ENCODE measurements at regions not wholly inside any gene's neighbourhood (a gene's known extent, or its start where the extent isn't known, plus 50 kb on each side); places are given as distances from the start of the nearest gene placed in this dataset.

GRCh38 chr2:64867253-64867996 is 121.8 kb upstream of the SLC1A4 start:
- 66 to 68% methylated on average over 9 of the region's 9 CpGs for WGBS, 2 donors
- intact Hi-C loops (cut with DNase I) = loop anchor here in 2 of 3 donors (5.0 to 10.0 kb wide), 5 partner anchors 133 to 533 kb away; no protein-coding TSS in a partner anchor
- no peak for FAIRE-seq
- no peak overlapping the region for H3K27ac ChIP-seq
- no peak for DNase-seq
- no peaks in the 10 kb centered on the region for H3K27me3 ChIP-seq
- no peaks in the 10 kb centered on the region for H3K9me3 ChIP-seq
- no peak for ATAC-seq
- H3K4me1 ChIP-seq = peaks cover 0 to 3% (median 0%) of the 10 kb centered on the region in 3 donors
- H3K4me3 ChIP-seq = no peak overlapping the region
- no peak for TF ChIP-seq CTCF (IDR thresholded peaks at IDR 0.05)
- H3K36me3 ChIP-seq = no peaks in the 10 kb centered on the region

- 79 to 82% methylated on average over 10 of the region's 10 CpGs for WGBS, 2 donors
- intact Hi-C loops (cut with DNase I) = loop anchor here in 2 of 3 donors (5.0 to 10.0 kb wide), 5 partner anchors 134 to 534 kb away; no protein-coding TSS in a partner anchor
- Histone ChIP-seq H3K9me3 (no peaks in the 10 kb centered on the region), H3K27ac (no peak overlapping the region), H3K27me3 (no peaks in the 10 kb centered on the region), H3K36me3 (no peaks in the 10 kb centered on the region), H3K4me1 (peaks cover 0 to 3% (median 0%) of the 10 kb centered on the region in 3 donors), H3K4me3 (no peak overlapping the region)
- TF ChIP-seq CTCF (IDR thresholded peaks at IDR 0.05) = no peak
- DNase-seq (no peak), ATAC-seq (no peak), FAIRE-seq (no peak)
Measured at GRCh38 chr2:64869126-64869525, 120.1 kb upstream of the SLC1A4 start.

GRCh38 chr2:64873472-64873924 is 115.7 kb upstream of the SLC1A4 start:
- H3K27me3 ChIP-seq = no peaks in the 10 kb centered on the region
- ATAC-seq (peak; percentile 89 to 97 (median 95)), DNase-seq (peak; percentile 60 to 93 (median 84)), FAIRE-seq (no peak)
- H3K4me3 ChIP-seq = peak overlapping the region in 1 of 4 donors; percentile 17
- intact Hi-C loops (cut with DNase I) = no loop called here
- no peaks in the 10 kb centered on the region for H3K36me3 ChIP-seq
- 1% methylated on average over 14 of the region's 14 CpGs for WGBS, 2 donors
- no peak overlapping the region for H3K27ac ChIP-seq
- H3K4me1 ChIP-seq = no peaks in the 10 kb centered on the region
- peak; percentile 72 to 97 (median 92) for TF ChIP-seq CTCF (IDR thresholded peaks at IDR 0.05)
- no peaks in the 10 kb centered on the region for H3K9me3 ChIP-seq

- no peaks in the 10 kb centered on the region for H3K27me3 ChIP-seq
- no peaks in the 10 kb centered on the region for H3K9me3 ChIP-seq
- no peak overlapping the region for H3K4me3 ChIP-seq
- H3K4me1 ChIP-seq = no peaks in the 10 kb centered on the region
- no peaks in the 10 kb centered on the region for H3K36me3 ChIP-seq
- ATAC-seq (no peak), FAIRE-seq (no peak), DNase-seq (no peak)
- no peak overlapping the region for H3K27ac ChIP-seq
- WGBS, 2 donors = 70 to 79% methylated on average over 1 of the region's 1 CpG
- intact Hi-C loops (cut with DNase I) = no loop called here
- TF ChIP-seq CTCF (IDR thresholded peaks at IDR 0.05) = no peak
Measured at GRCh38 chr2:64874593-64874992, 114.6 kb upstream of the SLC1A4 start.

GRCh38 chr2:64875368-64875767 is 113.8 kb upstream of the SLC1A4 start:
- Histone ChIP-seq H3K27ac (no peak overlapping the region), H3K4me3 (no peak overlapping the region), H3K27me3 (no peaks in the 10 kb centered on the region), H3K9me3 (no peaks in the 10 kb centered on the region), H3K36me3 (no peaks in the 10 kb centered on the region), H3K4me1 (no peaks in the 10 kb centered on the region)
- FAIRE-seq = no peak
- ATAC-seq = no peak
- intact Hi-C loops (cut with DNase I) = no loop called here
- 32 to 41% methylated on average over 2 of the region's 2 CpGs for WGBS, 2 donors
- DNase-seq = no peak
- no peak for TF ChIP-seq CTCF (IDR thresholded peaks at IDR 0.05)

Measured in pancreas (tissue), 10 donors.